COLO668 (cell line): ENCODE measurements at regions not wholly inside any gene's neighbourhood (a gene's known extent, or its start where the extent isn't known, plus 50 kb on each side); places are given as distances from the start of the nearest gene placed in this dataset.
"Not testable (repeated sequence)": the region's sequence is repeated elsewhere in the genome, so short reads cannot be mapped to it uniquely, and the experiment has no call there.

Experiments used
- DNase-seq: peaks from one replicate; lab custom pipeline; 2025; ENCODE audit not compliant: unreplicated experiment; lab: John Stamatoyannopoulos, UW

GRCh38 chr2:188645986-188646385, 328.2 kb upstream of the COL3A1 start:
- DNase-seq, result no peak

GRCh38 chr2:188647430-188648070, 326.6 kb upstream of the COL3A1 start:
- DNase-seq, result no peak

GRCh38 chr2:188659656-188660406, 314.3 kb upstream of the COL3A1 start:
- DNase-seq, result no peak

- no peak for DNase-seq
Measured at GRCh38 chr2:188663301-188663700, 310.9 kb upstream of the COL3A1 start.

- DNase-seq, result no peak
Measured at GRCh38 chr2:188664416-188664815, 309.8 kb upstream of the COL3A1 start.

GRCh38 chr2:188664951-188665595, 309.1 kb upstream of the COL3A1 start:
- no peak for DNase-seq

GRCh38 chr2:188665727-188666304, 308.4 kb upstream of the COL3A1 start:
- DNase-seq, result no peak

- no peak for DNase-seq
Measured at GRCh38 chr2:188666503-188666902, 307.7 kb upstream of the COL3A1 start.

GRCh38 chr2:188668017-188668680, 306.0 kb upstream of the COL3A1 start:
- no peak for DNase-seq

GRCh38 chr2:188675391-188676009, 298.7 kb upstream of the COL3A1 start:
- DNase-seq, result no peak

- no peak for DNase-seq
Measured at GRCh38 chr2:188676010-188676400, 298.2 kb upstream of the COL3A1 start.

- DNase-seq, result no peak
Measured at GRCh38 chr2:188677142-188677541, 297.0 kb upstream of the COL3A1 start.

GRCh38 chr2:188678882-188679281, 295.3 kb upstream of the COL3A1 start:
- no peak for DNase-seq

- DNase-seq, result no peak
Measured at GRCh38 chr2:188682838-188683237, 291.3 kb upstream of the COL3A1 start.

- DNase-seq, result no peak
Measured at GRCh38 chr2:188684795-188685194, 289.4 kb upstream of the COL3A1 start.

GRCh38 chr2:188693111-188693510, 281.1 kb upstream of the COL3A1 start:
- no peak for DNase-seq

- DNase-seq, result no peak
Measured at GRCh38 chr2:188693771-188694170, 280.4 kb upstream of the COL3A1 start.

GRCh38 chr2:188695953-188696352, 278.2 kb upstream of the COL3A1 start:
- no peak for DNase-seq

GRCh38 chr2:188698151-188698550, 276.0 kb upstream of the COL3A1 start:
- DNase-seq, result not testable (repeated sequence)

GRCh38 chr2:188701836-188702235, 272.3 kb upstream of the COL3A1 start:
- DNase-seq, result no peak

GRCh38 chr2:188705191-188705590, 269.0 kb upstream of the COL3A1 start:
- no peak for DNase-seq
